ENCODE measurements at regions not wholly inside any gene's neighbourhood (a gene's known extent, or its start where the extent isn't known, plus 50 kb on each side); places are given as distances from the start of the nearest gene placed in this dataset.

GRCh38 chr10:14407567-14407966 lies 76.8 kb upstream of the FRMD4A start:
- intact Hi-C loops (cut with DNase I, micrococcal nuclease), result no loop called here
- H3K27ac ChIP-seq (ENCODE audit: low read depth in 1 of 2, low read length in 2 of 2), result no peak overlapping the region
- peaks cover 20% of the 10 kb centered on the region for H3K4me1 Mint-ChIP-seq (ENCODE audit: low read depth)
- no peak for TF ChIP-seq CTCF (IDR thresholded peaks at IDR 0.05)
- no peak overlapping the region for H3K4me3 ChIP-seq (ENCODE audit: low read length)
- DNase-seq (no peak), ATAC-seq (ENCODE audit: poor library complexity) (no peak)
- no peaks in the 10 kb centered on the region for H3K9me3 Mint-ChIP-seq
- H3K4me1 ChIP-seq (ENCODE audit: insufficient read depth, low read length), result peaks cover 11% of the 10 kb centered on the region
- no peak overlapping the region for H3K4me3 Mint-ChIP-seq
- H3K36me3 Mint-ChIP-seq (ENCODE audit: low read depth), result no peaks in the 10 kb centered on the region
- CTCF ChIA-PET, result no interaction called here
- POLR2A ChIA-PET, result no interaction called here
- H3K9me3 ChIP-seq (ENCODE audit: control insufficient read depth in 1 of 2, insufficient read depth in 1 of 2, low read length in 2 of 2), result no peaks in the 10 kb centered on the region
- H3K27me3 ChIP-seq (ENCODE audit: control insufficient read depth in 1 of 2, insufficient read depth in 2 of 2, low read length in 2 of 2), result peaks cover 5 to 10% of the 10 kb centered on the region in 2 experiments
- no peak overlapping the region for H3K27ac Mint-ChIP-seq
- H3K36me3 ChIP-seq (ENCODE audit: insufficient read depth, low read length), result no peaks in the 10 kb centered on the region
- peaks cover 58% of the 10 kb centered on the region for H3K27me3 Mint-ChIP-seq

GRCh38 chr10:14405076-14406065 lies 74.6 kb upstream of the FRMD4A start:
- Mint-ChIP-seq H3K27ac (no peak overlapping the region), H3K9me3 (no peaks in the 10 kb centered on the region), H3K27me3 (peaks cover 60% of the 10 kb centered on the region), H3K36me3 (ENCODE audit: low read depth) (no peaks in the 10 kb centered on the region), H3K4me1 (ENCODE audit: low read depth) (peaks cover 13% of the 10 kb centered on the region), H3K4me3 (no peak overlapping the region)
- H3K27ac ChIP-seq (ENCODE audit: low read depth in 1 of 2, low read length in 2 of 2), result no peak overlapping the region
- no peaks in the 10 kb centered on the region for H3K36me3 ChIP-seq (ENCODE audit: insufficient read depth, low read length)
- H3K4me1 ChIP-seq (ENCODE audit: insufficient read depth, low read length), result peaks cover 6% of the 10 kb centered on the region
- no peak for TF ChIP-seq CTCF (IDR thresholded peaks at IDR 0.05)
- ATAC-seq (ENCODE audit: poor library complexity), result no peak
- H3K9me3 ChIP-seq (ENCODE audit: control insufficient read depth in 1 of 2, insufficient read depth in 1 of 2, low read length in 2 of 2), result no peaks in the 10 kb centered on the region
- ChIA-PET CTCF (no interaction called here), POLR2A (no interaction called here)
- no peak for DNase-seq
- peaks cover 0 to 14% of the 10 kb centered on the region in 2 experiments for H3K27me3 ChIP-seq (ENCODE audit: control insufficient read depth in 1 of 2, insufficient read depth in 2 of 2, low read length in 2 of 2)
- intact Hi-C loops (cut with DNase I, micrococcal nuclease), result no loop called here
- no peak overlapping the region for H3K4me3 ChIP-seq (ENCODE audit: low read length)

- peaks cover 64% of the 10 kb centered on the region for H3K27me3 Mint-ChIP-seq
- CTCF ChIA-PET, result no interaction called here
- Histone ChIP-seq H3K4me1 (ENCODE audit: insufficient read depth, low read length) (no peaks in the 10 kb centered on the region), H3K36me3 (ENCODE audit: insufficient read depth, low read length) (no peaks in the 10 kb centered on the region), H3K9me3 (ENCODE audit: control insufficient read depth in 1 of 2, insufficient read depth in 1 of 2, low read length in 2 of 2) (no peaks in the 10 kb centered on the region), H3K27ac (ENCODE audit: low read depth in 1 of 2, low read length in 2 of 2) (no peak overlapping the region), H3K4me3 (ENCODE audit: low read length) (no peak overlapping the region), H3K27me3 (ENCODE audit: control insufficient read depth in 1 of 2, insufficient read depth in 2 of 2, low read length in 2 of 2) (peaks cover 0 to 14% of the 10 kb centered on the region in 2 experiments)
- intact Hi-C loops (cut with DNase I, micrococcal nuclease), result no loop called here
- no peaks in the 10 kb centered on the region for H3K36me3 Mint-ChIP-seq (ENCODE audit: low read depth)
- TF ChIP-seq CTCF (IDR thresholded peaks at IDR 0.05), result no peak
- H3K4me3 Mint-ChIP-seq, result no peak overlapping the region
- H3K4me1 Mint-ChIP-seq (ENCODE audit: low read depth), result no peaks in the 10 kb centered on the region
- no peak overlapping the region for H3K27ac Mint-ChIP-seq
- POLR2A ChIA-PET, result no interaction called here
- no peak for ATAC-seq (ENCODE audit: poor library complexity)
- DNase-seq, result no peak
- no peaks in the 10 kb centered on the region for H3K9me3 Mint-ChIP-seq
Observed at GRCh38 chr10:14403881-14404623, 73.3 kb upstream of the FRMD4A start.

All from CD4-positive, alpha-beta T cell (primary cell).